Mucosa of gallbladder (tissue), 1 donor: ENCODE measurements at regions not wholly inside any gene's neighbourhood (a gene's known extent, or its start where the extent isn't known, plus 50 kb on each side); places are given as distances from the start of the nearest gene placed in this dataset.
"Not testable (repeated sequence)": the region's sequence is repeated elsewhere in the genome, so short reads cannot be mapped to it uniquely, and the experiment has no call there.

Source experiments
- DNase-seq: peaks from one replicate; pipeline ENCODE4 v3.0.0-alpha.2; 2020; ENCODE audit warnings: low spot score
- donor health status: DM: no; HTN: no; CAD: no.

DNA sequence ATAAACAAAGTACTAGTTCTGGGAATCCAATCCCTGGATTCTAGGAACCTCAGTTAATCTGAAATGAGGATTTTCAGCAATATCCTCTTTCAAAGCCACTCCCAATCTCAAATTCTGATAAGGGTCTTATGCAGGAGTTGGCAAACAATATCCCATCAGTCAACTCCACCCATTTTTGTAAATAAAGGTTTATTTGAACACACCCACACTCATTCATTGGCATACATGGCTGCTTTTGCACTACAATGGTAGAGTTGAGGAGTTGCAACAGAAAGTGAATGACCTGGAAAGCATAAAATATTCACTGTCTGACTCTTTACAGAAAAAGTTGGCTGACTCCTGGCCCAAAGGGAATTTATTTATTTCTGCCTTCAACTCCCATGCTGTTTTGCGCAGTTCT lies 157.7 kb upstream of the CDH11 start:
- no peak for DNase-seq

DNA sequence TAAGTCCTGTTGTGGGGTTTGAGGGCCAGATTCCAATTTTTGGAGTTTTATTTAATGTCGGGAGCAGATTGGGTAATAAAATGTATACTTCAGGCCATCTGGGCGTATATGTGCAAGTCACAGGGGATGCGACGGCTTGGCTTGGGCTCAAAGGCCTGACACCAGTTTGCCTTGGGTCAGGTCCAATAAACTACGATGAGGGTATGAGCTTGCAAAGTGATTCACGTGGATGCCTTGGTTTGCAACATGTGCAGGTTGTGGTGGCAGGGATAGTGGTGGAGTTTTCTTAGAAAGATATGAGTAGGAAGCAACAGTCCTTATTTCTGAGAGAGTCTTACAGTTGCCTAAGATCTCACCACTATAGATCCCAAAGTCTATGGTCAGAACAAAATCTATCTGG lies 157.0 kb upstream of the CDH11 start:
- no peak for DNase-seq

DNA sequence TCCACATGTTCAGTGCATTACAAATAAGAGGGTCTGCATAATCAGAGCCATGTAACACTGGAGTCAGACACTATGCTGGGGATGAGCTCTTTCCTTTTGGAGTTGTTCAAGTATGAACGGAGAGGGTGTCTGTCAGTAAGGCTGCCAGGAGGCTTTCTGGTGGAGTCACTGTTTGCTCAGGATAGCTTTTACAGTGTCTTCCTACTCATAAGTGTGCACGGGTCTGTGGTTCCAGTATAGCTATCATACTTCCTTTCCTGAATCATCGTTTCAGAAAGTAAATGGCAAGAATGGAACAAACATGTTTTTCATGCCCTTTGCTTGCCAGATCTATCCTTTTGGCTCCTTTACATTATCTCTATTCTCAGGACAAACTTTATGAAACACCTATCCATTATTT lies 152.7 kb upstream of the CDH11 start:
- no peak for DNase-seq

DNA sequence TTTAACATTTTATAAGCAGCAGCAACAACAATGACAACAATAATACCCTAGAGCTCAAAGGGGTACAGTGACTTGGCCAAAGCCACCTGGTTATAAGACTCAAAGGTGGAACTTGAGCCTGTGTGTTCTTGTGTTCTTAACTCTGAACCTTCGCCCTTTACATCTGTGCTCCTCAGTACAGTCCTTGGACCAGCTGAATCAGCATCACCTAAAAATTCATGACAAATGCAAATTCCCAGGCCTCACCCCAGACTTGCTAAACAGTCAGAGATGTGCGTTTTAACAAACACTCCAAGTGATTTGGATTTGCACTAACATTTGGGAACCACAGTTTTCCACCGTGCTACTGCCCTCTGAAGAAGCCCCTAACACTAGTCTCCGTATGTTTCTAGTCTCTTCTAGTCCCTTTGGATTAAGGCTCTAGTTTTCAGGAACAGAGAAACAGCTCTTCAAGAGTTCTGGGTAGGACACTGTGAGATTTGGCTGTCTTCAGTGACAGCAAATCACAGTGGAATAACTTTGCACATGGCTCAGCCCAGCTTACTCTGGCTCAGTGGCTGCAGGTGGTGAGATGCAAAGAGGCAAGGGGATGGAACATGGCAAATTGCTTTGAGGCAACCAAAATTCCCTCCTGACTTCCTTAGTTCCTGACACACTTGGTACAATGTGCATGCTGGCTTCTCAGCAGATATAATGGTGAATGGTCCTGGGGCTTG lies 151.0 kb upstream of the CDH11 start:
- DNase-seq, result no peak

DNA sequence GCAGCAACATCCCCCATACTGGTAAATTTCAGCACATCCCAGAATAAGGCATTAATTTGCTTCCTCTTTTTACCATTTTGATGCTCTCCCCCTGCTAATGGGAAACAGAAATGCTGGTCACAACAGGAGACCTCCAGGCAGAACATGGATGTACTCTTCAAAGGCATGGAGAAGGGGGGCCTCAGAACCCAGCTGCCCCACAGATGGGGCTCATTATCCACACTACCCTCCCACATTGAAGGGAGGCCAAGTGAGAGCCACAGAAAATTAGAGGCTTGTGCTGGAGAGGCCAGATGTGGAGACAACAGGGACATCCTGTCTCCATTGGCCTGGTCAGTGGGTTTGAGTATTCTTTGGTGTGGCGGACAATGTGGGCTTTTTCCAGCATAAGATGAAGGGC lies 150.1 kb upstream of the CDH11 start:
- no peak for DNase-seq

DNA sequence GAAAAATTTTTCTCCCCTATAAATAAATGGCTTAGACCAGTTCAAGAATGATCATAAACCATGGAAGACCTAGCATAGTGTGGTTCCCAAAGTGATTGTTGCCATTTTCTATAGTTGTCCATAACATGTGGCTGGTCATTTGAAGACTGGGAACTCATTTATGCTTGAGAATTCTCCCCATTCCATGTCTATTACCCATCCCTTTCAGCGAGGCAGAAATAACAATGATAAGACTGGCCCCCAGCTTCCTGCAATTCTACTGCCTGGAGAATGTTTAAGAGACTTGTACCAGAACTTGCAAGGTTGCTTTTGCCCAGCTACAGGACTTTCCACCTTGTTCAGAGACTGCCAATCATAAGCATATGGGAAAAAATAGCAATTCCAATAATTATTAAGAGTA lies 146.5 kb upstream of the CDH11 start:
- DNase-seq, result no peak

DNA sequence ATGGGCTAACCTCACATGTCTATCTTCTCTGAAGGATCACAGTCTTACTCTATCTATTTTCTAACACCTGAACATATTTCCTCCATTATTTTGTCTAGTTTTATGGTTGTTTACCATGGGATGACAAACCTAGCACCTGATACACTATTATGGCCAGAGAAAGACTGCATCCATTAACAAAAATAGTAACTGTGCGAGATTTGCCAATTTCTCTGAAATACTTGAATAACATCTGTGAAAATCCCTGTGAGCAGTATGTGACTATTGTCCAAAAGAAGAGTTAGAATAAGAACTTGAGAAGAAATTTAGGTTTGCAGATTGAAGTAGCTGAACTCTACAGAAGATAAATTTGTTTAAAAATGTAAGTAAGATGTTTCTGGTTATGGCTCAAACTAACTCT lies 142.0 kb upstream of the CDH11 start:
- no peak for DNase-seq

DNA sequence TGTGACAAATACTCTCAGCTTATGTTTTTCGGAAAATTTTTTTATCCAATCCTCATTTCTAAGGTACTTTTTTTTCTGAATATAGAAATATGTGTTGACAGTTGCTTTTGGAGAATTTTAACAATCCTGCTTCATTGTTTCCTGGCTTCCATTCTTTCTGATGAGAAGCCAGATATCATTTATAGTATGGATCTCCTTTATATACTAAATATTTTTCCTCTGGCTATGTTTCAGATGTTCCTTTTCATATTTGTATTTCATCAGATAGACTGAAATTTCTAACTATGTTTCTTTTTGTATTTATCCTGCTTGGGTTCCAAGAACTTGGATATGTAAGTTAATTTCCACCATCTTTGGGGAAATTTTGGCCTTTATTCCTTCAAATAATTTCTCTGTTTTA lies 138.9 kb upstream of the CDH11 start:
- DNase-seq, result no peak

DNA sequence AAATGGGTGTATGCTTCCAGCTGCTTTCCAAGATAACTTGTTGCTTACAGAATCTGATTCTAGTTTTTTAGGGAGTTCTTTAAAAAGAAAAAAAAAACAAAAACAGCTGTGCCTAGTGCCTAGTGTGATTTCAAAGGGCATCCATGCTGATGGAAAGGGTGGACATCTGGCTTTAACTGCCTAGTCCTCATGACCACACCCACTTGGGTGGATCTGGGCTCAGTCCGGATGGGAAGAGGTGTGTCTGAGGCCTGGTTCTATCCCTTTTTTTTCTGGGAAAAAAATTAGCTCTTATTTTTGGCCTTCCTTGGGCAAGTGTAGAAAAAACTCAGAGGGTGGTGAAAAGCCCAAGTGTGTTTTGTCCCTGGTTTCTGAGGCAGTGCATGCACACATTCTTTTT lies 132.3 kb upstream of the CDH11 start:
- no peak for DNase-seq

DNA sequence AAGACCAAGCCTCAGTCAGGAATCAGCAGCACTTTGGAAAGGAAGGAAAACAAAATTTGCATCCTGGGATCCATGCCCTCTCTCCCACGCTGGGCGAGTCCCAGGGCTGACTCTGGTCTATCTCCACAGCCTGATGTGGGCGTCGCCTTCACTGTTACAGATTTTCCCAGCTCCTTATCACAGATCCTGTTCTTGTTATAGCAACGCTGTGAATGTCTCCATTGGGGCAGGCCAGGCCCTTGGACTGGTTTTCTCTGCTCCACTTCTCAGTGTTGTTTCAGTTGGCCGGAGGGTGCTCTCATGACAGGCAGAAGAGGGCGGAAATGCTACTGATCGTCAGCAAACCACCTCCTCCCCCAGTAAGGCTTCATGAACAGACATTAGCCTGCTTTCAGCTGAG lies 127.9 kb upstream of the CDH11 start:
- peak; percentile 46 for DNase-seq

DNA sequence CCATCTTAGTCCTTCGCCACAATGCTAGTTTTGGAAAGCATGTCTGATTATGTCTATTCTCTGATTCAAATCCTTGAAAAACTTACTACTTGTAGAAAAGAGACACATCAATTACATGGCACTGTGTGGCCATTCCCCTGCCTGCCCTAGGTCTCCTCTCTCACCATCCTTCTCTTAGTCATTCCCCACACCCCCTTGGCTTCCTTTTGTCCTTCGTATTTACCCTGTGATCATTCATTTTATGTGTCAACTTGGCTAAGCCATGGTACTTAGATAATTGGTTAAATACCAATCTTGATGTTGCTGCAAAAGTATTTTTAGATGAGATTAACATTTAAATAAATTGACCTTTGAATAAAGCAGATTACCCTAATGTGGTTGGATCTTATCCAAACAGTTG lies 122.9 kb upstream of the CDH11 start:
- DNase-seq, result no peak

DNA sequence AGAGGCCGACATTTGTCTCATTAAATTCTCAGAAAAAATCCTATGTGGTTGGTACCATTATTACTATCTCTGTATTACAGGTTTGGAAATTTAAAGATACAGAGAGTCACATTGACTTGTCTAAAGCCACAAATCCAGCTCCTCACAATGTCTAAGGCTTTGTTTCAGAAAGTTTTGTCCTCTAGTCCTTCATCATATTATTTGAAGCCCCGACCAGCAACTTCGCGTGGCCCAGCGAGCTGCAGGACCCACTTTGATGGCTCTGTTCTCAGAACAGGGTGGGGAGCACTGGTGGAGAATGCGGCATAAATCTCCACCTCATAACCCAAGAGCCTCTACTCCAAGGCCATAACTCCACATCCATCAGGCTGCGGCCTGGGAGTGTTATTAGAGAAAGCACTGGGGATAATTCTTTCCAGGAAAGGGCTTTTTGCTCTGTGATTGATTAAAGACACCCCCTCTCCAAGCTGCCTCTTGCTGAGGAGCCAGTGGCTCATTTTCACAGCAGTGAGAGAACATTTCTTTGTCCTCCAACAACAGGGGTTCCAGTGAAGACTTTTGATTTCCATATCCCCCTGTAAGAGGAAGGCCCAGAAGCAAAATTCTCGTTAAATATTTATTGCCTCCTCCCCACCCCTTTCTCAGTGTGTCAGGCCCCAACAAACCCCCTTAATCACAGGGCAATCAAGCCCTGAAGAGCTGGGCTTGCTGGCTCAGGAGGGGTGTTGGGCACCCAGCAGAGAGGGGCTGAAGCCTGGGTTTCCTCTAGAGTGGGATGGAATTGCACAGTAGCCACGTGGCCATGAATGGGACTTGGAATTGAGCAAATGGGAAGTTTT lies 113.7 kb upstream of the CDH11 start:
- no peak for DNase-seq

DNA sequence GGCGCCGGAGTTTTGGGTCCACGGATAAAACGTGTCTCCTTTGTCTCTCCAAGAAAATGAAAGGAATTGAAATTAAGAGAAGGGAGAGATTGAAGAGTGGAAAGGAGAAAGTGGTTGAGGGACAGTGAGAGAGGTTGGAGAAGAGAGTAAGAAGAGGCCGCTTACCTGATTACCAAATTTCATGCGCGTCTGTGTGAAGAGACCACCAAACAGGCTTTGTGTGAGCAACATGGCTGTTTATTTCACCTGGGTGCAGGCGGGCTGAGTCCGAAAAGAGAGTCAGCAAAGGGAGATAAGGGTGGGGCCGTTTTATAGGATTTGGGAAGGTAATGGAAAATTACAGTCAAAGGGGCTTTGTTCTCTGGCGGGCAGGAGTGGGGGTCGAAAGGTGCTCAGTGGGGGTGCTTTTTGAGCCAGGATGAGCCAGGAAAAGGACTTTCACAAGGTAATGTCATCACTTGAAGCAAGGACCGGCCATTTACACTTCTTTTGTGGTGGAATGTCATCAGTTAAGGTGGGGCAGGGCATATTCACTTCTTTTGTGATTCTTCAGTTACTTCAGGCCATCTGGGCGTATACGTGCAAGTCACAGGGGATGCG lies 113.0 kb upstream of the CDH11 start:
- not testable (repeated sequence) for DNase-seq

DNA sequence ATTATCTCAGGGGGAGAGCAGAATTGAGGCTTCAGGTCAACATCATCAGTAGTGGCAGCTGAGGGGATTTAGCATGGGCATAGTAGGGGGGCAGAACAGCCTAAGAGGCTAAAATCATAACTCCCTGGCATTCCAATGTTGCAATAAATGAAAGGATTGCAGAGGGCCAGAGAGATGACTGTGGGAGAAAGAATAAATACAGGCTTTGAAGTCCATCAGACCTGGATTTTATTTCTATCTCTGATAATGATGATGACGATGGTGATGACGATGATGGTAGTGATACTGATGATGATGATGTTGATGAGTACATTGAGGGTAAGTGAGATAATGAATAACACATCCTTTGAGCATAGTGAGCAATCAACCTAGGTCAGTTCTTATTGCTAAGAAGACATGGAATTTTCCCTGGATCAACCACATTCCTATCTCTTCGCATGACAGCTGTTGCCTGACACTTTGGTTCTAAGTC lies 107.4 kb upstream of the CDH11 start:
- DNase-seq, result no peak

DNA sequence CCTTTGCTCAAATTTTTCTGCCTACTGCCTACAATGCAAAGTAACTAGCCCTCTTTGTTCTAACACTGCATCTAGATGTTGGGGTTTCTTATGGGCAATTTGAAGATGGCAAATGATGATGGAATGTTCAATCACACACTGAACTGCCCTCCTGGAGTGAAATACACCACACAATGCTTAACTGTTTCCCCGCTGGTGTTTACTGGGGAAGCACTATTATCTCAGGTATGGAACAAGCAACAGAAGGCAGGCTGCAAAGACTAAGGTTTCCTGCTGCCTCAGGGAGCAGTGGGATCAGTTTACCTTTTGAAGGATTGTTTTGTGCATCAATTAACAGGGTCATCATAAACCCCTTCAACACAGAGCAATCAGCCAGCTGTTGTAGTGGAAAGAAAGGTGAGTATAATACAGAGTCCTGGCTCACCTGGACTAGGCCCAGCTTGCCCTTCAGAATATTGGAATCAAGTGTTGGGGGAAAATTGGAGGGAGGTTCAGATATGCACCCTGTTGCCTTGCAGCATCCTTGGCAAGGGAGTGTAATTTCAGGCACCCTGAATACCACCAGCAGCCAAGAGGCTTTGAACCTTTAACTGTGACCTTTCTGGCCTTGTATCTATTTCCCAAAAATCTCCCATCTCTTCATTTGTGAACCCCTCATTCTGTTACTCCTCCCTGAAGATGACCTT lies 105.4 kb upstream of the CDH11 start:
- DNase-seq, result no peak

DNA sequence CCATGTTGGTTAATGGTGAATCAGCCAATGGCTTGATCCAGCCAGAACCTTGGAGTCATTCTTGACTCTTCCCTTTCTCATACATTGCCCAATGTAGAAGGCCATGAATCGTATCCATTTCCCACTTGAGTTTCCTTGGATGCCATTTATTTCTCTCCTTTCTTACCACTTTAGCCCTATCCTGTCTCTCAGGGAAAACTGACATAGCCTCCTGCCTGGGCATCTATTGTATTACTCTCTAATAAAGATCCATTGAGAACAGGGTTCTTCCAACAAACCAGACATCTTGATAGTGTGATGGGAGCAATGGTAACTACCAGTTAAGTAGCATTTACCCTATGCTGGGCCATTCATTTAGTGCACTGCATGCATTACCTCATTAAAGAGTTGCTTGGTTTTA lies 104.2 kb upstream of the CDH11 start:
- no peak for DNase-seq

DNA sequence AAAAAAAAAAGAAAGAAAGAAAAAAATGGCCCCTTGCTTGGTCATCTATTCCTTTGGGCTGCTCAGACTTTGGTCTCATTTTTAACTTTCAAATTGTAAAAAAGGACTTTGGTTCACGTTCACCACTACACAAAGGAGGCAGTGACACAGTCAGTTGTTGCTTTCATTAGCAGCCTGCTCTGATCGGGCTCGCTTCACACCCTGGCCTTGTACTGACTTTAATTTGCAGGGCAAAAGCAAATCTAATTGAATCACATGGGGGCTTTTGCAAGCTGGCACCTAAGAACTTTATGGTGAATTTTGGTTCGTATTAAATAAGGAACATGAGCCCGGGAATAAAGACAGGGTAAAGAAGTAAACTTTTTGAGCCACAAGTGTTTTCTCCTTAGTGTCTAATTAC lies 103.6 kb upstream of the CDH11 start:
- no peak for DNase-seq

DNA sequence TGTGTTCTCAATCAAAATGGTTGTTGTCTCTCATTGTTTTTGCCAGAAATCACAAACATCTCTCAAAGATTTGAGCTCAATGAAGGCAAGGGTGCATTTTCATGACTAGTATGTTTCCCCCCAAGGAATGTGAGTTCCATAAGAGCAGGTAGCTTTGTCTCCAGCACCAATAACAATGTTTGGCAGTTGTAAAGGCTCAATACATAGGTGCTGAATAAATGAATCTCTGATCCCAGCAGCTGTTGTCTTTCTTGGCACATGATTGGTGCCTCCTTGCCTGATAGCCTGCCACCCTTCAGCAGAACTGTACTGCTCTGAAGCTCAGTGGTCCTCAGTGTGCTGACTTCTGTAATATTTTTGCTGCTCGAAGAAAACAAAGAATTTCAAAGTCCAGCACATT lies 103.1 kb upstream of the CDH11 start:
- DNase-seq, result no peak

DNA sequence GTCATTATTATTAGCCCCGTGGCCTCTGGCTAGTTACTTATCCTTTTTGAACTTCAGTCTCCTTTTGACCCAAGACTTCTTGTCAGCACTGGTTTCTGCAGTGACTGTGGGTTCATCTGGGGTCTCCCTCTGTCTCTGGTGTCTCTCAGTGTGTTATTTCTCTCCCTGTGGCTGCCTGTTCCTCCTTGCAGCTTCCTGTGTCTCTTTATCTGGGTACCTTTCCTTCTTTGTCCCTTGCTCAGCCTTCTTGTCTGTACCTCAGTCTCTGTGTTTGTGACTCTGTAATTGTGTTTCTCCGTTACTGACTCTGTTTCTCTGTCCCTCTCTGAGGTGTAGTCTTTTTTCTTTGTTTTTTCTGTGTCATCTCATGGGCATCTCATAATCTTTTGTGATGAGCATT lies 102.6 kb upstream of the CDH11 start:
- DNase-seq, result no peak

DNA sequence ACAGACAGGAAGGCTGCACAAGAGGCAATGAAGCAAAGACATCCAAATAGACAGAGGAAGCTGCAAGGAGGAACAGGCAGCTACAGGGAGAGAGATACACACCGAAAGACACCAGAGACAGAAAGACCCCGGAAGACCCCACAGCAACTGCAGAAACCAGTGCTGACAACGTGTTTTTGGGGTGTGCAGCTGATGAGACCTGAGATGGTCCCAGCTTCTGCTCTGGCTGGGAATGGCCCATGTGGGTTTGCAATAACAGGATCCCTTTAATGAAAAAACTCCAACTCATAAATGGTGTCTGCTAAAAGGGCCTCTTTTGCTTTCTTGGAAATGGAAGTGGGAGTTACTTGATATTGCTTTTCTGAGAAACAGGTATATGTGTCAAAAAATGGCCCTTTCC lies 101.5 kb upstream of the CDH11 start:
- DNase-seq, result no peak

DNA sequence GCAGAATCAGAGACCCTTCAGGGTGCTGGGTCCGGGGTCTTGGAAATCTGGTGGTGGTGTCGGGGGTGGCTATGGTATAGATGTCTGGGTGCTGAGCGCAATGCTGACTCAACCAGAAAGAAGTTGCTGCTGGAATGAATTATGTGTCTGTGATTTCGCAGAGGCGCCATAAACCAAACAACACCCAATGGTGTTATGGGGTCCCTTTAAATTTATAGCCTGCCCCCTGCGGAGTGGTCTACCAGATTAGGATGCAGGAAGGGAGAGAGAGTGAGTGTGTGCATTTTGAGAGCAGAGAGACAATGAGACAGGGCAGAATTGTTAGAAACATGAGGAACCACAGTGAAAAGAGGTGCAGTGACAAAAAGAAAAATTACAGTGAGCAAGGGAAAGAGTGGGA lies 100.7 kb upstream of the CDH11 start:
- no peak for DNase-seq

DNA sequence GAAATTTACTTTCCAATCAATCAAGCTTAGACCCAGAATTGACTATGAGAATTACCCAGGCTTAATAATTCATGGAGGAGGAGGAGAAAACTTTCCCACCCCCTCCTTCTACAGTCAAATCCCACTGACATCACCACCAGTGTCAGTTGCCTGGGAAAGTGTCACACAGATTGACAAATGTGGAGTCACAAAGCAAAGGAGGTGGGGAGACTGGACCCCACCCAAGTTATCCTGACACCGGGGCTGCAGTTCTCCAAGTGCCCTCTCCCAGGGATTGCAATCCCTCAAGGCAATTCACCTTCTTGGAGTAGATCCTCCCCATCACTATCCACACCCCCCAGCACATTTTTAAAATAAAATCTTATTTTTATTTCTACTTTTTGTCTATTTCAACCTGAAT lies 100.2 kb upstream of the CDH11 start:
- DNase-seq, result no peak
